ENCODE measurements at regions not wholly inside any gene's neighbourhood (a gene's known extent, or its start where the extent isn't known, plus 50 kb on each side); places are given as distances from the start of the nearest gene placed in this dataset.

- Histone ChIP-seq H3K27ac (no peak overlapping the region), H3K4me1 (no peaks in the 10 kb centered on the region), H3K27me3 (no peaks in the 10 kb centered on the region), H3K4me3 (no peak overlapping the region), H3K9me3 (no peaks in the 10 kb centered on the region), H3K36me3 (no peaks in the 10 kb centered on the region)
- DNase-seq (ENCODE audit: low spot score in 2 of 2): no peak
- TF ChIP-seq EP300 (IDR thresholded peaks at IDR 0.05) (no peak), POLR2A (IDR thresholded peaks at IDR 0.05) (no peak), CTCF (IDR thresholded peaks at IDR 0.05) (no peak), POLR2AphosphoS5 (IDR thresholded peaks at IDR 0.05) (no peak)
- 91% methylated on average over 3 of the region's 3 CpGs for WGBS
Observed at GRCh38 chr5:66358741-66359140, 214.6 kb downstream of the SREK1 start.

GRCh38 chr5:66361070-66361469 lies 217.0 kb downstream of the SREK1 start:
- Histone ChIP-seq H3K36me3 (no peaks in the 10 kb centered on the region), H3K4me3 (no peak overlapping the region), H3K9me3 (no peaks in the 10 kb centered on the region), H3K27ac (no peak overlapping the region), H3K27me3 (no peaks in the 10 kb centered on the region), H3K4me1 (no peaks in the 10 kb centered on the region)
- TF ChIP-seq POLR2A (IDR thresholded peaks at IDR 0.05): no peak
- no peak for TF ChIP-seq POLR2AphosphoS5 (IDR thresholded peaks at IDR 0.05)
- no peak for TF ChIP-seq CTCF (IDR thresholded peaks at IDR 0.05)
- TF ChIP-seq EP300 (IDR thresholded peaks at IDR 0.05): no peak
- DNase-seq (ENCODE audit: low spot score in 2 of 2): no peak
- WGBS: 51% methylated on average over 3 of the region's 3 CpGs

GRCh38 chr5:66362046-66362445 lies 217.9 kb downstream of the SREK1 start:
- WGBS: 80% methylated on average over 6 of the region's 6 CpGs
- H3K4me3 ChIP-seq: no peak overlapping the region
- H3K27ac ChIP-seq: no peak overlapping the region
- H3K4me1 ChIP-seq: no peaks in the 10 kb centered on the region
- H3K36me3 ChIP-seq: no peaks in the 10 kb centered on the region
- DNase-seq (ENCODE audit: low spot score in 2 of 2): no peak
- no peak for TF ChIP-seq POLR2A (IDR thresholded peaks at IDR 0.05)
- no peak for TF ChIP-seq EP300 (IDR thresholded peaks at IDR 0.05)
- no peak for TF ChIP-seq POLR2AphosphoS5 (IDR thresholded peaks at IDR 0.05)
- no peak for TF ChIP-seq CTCF (IDR thresholded peaks at IDR 0.05)
- no peaks in the 10 kb centered on the region for H3K9me3 ChIP-seq
- H3K27me3 ChIP-seq: no peaks in the 10 kb centered on the region

GRCh38 chr5:66362687-66363086 lies 218.6 kb downstream of the SREK1 start:
- Histone ChIP-seq H3K4me1 (no peaks in the 10 kb centered on the region), H3K27me3 (no peaks in the 10 kb centered on the region), H3K36me3 (no peaks in the 10 kb centered on the region), H3K9me3 (no peaks in the 10 kb centered on the region), H3K4me3 (no peak overlapping the region), H3K27ac (no peak overlapping the region)
- WGBS: 60% methylated on average over 4 of the region's 4 CpGs
- no peak for TF ChIP-seq POLR2A (IDR thresholded peaks at IDR 0.05)
- TF ChIP-seq EP300 (IDR thresholded peaks at IDR 0.05): no peak
- no peak for TF ChIP-seq CTCF (IDR thresholded peaks at IDR 0.05)
- no peak for DNase-seq (ENCODE audit: low spot score in 2 of 2)

DNA sequence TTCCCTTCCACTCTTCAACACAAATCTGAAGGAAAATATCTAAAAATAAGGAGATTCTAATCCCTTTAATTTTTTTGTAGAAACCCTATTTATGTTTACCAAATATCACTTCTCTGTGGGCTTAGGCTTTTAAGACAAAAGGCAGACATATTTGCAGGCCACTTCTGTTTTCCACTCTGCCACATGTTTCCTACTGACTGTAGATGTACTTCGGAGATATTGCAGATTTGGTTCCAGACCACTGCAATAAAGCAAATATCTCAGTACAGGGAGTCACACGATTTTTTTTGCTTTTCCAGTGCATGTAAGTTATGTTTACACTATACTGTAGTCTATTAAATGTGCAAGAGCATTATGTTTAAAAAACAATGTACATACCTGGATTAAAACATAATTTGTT lies 219.0 kb downstream of the SREK1 start:
- no peaks in the 10 kb centered on the region for H3K4me1 ChIP-seq
- no peak overlapping the region for H3K4me3 ChIP-seq
- 54% methylated on average over 2 of the region's 2 CpGs for WGBS
- TF ChIP-seq CTCF (IDR thresholded peaks at IDR 0.05) (no peak), POLR2AphosphoS5 (IDR thresholded peaks at IDR 0.05) (no peak), POLR2A (IDR thresholded peaks at IDR 0.05) (no peak), EP300 (IDR thresholded peaks at IDR 0.05) (no peak)
- H3K9me3 ChIP-seq: no peaks in the 10 kb centered on the region
- H3K27me3 ChIP-seq: no peaks in the 10 kb centered on the region
- no peaks in the 10 kb centered on the region for H3K36me3 ChIP-seq
- no peak overlapping the region for H3K27ac ChIP-seq
- DNase-seq (ENCODE audit: low spot score in 2 of 2): no peak

Measured in suprapubic skin (tissue), 4 donors.